GM19372 (cell line): ENCODE measurements at regions not wholly inside any gene's neighbourhood (a gene's known extent, or its start where the extent isn't known, plus 50 kb on each side); places are given as distances from the start of the nearest gene placed in this dataset.

Experiments
- ATAC-seq: cut with Tn5 transposase; IDR thresholded peaks from one replicate; pipeline ENCODE4 v1.9.1; 2021; ENCODE audit warnings: mild to moderate bottlenecking, low read depth, moderate library complexity; ENCODE audit not compliant: unreplicated experiment

- ATAC-seq = no peak
These were observed 110.9 kb upstream of the COPS8 start for GRCh38 chr2:236974752-236975151.

DNA sequence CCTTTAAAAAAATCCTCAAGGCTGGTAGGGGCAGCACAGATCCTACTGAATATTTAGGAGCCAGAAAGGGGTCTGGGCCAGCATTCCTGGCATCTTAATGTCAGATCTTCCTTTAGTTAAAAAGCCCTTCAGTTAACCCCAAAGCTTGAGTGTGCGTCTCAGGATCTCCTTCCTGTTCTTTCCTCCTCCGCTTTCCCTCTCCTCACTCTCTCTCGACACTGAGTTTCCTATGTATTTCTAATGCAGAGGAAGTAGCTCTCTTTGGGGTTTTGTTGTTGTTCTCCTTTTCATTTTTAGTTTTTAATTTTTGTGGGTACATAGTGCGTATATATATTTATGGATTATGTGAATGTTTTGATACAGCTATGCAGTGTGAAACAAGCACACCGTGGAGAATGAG lies 109.9 kb upstream of the COPS8 start:
- ATAC-seq = no peak

- ATAC-seq = no peak
These were observed 109.2 kb upstream of the COPS8 start for GRCh38 chr2:236976266-236977062.

DNA sequence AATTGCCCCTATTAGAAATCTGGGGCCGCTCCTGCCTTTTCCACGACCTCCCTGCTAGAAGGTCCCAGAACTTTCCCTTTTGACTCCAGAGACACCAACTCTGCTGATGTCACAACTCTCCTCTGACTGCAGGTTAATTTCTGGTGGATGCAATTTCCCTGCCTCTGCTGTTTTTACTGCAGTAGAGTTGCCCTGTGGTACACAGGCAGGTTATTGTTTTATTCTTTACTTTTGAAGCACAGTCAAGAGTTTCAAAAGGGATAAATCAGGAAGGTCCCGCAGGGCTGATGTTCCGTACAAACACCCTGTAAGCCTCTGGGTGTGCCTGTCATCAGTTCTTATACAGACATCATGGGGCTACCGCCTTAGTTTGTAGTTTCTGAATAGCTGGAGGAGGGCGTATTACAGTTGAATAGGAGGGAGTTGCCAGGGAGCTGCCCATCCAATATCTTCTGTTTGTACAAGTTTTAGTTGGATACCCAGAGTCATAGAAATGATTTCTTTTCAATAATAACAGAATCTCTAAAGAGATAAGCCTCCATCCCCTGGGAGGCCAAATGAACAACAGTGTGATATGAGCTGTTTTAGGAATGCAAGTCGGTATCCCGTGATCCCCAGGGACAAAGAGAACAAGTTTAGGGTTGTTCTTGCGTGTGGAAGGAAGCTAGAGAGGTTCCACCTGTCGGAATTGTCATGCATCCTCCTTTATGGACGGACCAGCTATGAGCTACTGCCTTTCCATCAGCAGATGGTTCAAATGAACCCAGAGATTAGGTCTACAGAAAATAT lies 108.4 kb upstream of the COPS8 start:
- ATAC-seq = no peak

DNA sequence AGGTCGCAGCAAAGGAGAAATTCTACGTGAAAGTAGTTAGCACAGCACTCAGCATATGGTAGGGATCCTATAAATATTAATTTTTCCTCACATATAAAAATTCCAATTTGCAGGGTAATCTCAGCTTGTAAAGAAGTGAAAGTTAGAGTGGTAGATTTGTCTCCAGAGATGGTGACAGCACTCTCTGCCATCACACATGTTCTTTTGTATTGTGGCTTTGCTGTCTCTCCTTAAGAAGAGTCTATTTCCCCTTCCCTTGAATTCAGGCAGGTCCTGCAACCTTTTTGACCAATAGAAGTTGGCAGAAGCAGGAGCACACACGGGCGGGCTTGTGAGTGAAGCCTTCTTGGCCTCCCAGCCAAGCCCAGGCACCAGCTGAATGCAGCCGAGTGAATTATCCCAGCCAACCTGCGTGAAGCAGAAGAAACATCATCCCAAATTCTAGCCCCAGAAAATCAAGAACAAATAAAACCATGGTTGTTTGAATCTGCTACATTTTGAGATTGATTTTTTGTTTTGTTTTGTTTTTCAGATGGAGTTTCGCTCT lies 107.8 kb upstream of the COPS8 start:
- no peak for ATAC-seq

DNA sequence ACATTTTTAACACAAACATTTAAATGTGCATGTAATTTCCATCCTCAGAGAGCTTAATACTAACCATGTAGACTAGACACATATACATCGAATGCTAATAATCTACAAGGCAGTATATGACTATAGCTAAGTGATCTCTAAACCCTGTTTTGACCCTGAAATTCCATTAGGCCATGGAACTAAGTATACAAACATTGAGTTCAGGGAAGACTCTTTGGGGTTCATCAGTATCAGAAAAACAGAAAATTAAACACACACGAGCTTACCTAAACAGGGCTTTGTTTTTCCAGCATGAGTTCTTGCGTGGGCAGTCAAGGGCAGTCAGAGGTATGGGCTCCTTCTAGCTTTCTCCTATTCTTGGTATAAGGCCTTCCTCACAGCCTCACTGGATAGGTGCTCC lies 106.0 kb upstream of the COPS8 start:
- no peak for ATAC-seq

DNA sequence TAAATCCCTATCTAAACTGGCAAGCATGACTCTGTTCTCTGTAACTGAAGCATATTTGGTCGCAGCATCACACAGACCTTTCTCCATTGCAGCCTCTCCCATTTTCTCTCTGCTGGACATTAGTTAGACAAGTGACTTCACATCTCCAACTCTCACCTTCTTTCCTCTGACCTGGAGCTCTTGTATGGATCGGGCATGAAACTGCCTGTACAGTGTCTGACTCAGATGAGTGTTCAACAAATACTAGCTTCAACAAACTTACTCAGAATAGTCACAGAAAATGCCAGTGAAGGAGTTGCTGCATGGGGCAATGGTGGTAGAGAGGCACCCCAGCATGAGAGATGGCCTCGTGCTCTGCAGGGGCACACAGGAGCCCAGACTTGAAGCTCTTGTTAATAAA lies 104.7 kb upstream of the COPS8 start:
- ATAC-seq = no peak

DNA sequence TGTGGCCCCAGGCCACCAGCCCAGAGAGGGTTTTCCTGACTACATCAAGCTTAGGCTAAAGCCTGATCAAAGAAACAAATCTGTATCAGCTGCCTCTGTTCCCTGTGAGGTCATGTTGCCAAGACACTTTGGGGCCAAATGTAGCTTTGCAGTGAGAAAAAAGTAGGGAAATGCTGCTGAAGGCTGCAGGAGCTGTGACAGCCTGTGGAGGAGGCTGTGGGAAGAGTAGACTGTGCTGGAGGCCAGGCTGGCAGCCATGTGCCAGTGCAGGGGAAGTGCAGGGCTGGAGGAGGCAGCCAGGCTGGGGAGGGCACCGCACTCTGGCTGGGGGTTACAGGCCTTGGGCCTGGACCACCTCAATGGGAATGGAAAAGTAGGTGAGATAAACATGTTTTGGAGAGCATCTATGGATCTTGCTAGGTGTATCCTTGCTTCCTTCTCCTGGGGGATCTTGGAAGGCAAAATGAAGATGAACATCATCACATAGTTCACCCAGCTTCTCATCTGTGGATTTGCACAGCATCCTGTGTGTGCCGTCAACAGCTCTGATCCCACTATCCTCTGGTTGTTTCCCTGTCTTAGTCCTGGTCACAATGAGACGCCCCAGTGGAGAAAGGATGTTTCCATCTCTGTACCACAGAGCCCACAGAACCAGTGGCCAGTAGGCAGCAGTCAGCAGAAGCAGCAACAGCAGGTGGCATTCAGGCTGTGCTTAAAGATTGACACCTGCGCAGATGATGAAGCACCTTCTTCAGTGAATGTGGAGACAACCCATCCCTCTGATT lies 103.8 kb upstream of the COPS8 start:
- ATAC-seq = no peak

- no peak for ATAC-seq
These were observed 102.8 kb upstream of the COPS8 start for GRCh38 chr2:236982693-236983455.

- no peak for ATAC-seq
These were observed 101.6 kb upstream of the COPS8 start for GRCh38 chr2:236984046-236984445.

DNA sequence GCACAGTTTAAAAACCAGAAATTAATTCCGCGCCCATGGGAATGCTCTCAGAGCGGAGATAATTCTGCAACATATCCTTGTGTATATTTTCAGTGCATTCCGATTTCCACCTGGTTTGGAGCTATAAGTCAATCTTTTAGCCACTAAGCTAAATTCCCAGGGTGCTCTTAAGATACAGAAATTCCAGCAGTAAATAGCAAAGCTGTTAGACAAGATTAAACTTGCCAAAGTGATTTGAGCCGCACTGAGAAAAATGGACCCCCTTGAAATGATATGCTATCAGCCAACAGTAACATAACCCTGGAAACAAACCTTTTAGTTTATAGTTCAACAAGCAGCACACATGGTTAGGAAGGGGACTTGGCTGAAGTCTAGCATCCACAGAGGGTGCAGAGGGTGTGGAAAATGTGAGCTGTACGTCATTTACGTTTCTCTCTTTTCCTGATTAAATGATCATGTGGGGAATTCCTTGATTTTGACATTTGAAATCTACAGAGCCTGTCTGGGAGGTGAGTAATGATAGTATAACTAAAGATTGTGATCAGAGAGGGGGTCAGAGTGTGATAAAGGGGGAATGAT lies 99.8 kb upstream of the COPS8 start:
- ATAC-seq = no peak

DNA sequence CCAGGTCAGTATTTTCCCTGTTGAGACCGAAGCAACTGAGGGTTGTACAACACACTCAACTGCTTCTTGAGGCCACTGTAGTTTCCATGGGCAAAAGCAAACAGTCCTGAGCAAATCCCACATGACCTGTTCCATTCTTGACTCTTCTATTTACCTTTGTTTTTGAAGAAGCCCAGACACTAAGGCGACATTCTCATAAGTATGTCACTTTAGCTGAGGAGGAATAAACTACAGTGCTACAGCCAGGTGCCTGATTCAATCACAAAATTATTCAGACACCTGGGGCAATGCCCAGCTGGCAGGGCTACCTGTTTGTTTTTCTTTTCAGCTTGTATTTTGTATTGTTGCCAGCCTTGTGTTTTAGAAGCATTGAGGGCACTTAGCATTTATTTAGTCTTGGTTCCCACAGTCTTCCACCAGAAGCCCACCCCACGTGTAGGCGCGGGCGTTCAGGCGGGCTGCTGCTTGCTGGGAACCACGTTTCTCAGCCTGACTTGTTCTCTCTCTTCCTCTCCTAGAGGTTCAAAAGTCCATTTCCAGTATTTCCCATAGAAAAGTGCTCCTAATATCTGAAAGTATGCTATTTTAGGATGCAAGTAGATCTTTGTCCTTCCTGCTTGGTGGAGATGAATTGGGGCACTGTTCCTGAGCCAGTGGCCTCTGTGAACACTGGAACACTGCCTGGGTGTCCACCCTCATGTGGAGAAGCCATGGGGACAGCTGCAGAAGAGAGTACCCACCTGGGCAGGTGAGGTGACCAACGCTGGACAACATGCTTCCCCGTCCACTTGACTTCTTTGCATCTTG lies 99.0 kb upstream of the COPS8 start:
- no peak for ATAC-seq

DNA sequence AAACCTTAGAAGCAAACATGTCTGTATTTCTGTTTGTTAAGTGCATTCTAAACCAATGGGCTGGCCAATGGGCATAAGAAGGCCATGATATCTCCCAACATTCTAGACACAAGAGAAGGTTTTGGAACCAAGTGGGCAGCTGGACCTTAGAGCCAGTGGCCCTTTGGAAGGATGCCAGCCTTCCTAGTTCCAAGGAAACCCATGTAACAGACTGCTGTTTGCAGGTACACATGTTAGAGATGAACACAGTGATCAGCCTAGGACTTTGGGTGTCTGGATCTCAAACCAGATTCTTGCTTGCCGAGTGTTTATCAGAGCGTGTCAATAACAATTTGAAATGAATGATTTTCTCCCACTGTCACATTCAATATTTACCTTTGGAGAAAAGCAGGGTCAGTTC lies 97.5 kb upstream of the COPS8 start:
- no peak for ATAC-seq

DNA sequence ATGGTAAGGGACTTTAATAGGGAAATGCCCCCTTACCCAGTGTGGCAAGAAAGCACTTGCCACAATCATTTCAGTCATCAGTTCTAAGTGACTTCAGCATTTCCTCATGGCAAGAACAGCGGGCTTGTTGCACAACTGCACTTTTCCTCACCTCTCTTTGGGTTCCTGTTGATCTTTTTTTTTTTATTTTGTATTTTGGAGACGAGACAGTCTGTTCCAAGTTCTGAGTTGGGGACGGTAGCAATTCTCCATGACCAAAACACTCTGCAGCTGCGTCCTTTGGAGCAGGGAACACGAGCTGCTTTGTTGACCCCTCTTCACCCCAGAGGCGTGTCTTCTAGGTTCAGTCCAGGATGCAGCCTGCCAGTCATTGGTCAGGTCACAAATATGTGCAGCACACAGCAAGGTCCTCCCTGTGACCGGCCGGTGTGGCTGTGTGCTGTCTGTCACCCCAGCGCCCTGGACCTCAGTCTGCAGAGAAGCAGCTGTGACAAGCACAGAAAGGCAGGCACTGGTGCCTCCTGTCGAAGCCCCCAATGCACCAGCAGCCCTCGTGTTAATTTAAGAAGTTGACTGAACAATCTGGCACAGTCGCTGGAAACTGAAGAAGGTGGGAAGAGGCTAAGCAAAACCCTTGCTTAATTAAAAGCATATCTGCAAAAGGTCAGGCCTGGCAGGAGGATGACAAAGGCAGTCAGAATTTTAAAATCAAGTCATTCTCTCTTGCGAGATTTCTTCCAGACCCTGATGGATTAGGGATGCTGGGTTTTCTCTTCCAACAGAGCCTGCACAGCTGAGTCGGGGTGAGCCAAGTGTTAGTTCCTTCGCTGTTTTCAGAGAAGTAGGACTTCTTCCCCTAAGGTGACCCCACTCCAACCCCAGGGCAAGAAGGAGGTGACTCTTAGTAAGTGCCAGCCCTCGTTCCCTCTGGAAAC lies 96.7 kb upstream of the COPS8 start:
- ATAC-seq = no peak

- ATAC-seq = no peak
These were observed 95.1 kb upstream of the COPS8 start for GRCh38 chr2:236990552-236990951.

DNA sequence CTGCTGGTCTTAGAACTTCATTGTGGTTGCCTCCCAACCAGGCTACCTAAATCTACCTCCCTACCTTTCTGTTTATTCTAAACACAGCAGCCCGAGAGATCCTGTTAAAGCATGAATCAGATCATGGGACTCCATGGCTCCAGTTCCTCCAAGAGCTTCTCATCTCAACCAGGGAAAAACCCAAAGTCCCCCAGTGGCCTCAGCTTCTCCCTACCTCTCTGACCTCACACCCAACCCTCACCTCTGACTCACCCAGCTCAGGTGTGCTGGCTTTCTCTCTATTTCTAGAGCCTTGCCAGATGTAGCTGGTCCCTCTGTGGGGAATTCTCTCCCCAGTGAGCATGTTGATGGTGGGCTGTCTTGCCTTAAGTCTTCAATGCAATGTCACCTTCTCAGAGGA lies 93.8 kb upstream of the COPS8 start:
- no peak for ATAC-seq

DNA sequence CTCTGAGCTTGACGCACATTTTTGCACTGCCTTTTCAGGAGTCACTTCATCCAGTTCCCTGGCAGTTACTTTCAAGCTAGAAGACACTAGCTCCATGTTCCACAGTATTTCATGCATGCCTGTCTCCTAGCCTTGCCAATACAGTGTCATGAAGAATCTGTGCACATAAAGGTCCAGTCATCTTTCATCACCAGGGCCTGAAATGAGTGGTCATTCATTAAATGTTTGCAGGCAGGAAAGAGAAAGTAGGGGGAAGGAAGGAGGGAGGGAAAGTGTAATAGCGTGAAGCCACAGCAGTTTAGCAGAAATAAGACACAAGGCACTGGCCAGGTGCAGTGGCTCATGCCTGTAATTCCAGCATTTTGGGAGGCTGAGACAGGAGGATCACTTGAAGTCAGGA lies 92.4 kb upstream of the COPS8 start:
- ATAC-seq = no peak

GRCh38 chr2:236994361-236994760 lies 91.3 kb upstream of the COPS8 start:
- ATAC-seq = no peak
